HG02870 (cell line): ENCODE measurements at regions not wholly inside any gene's neighbourhood (a gene's known extent, or its start where the extent isn't known, plus 50 kb on each side); places are given as distances from the start of the nearest gene placed in this dataset.
"Not testable (repeated sequence)": the region's sequence is repeated elsewhere in the genome, so short reads cannot be mapped to it uniquely, and the experiment has no call there.

Experiments
- ATAC-seq: cut with Tn5 transposase; IDR thresholded peaks from one replicate; pipeline ENCODE4 v1.9.1; 2021; ENCODE audit warnings: mild to moderate bottlenecking, moderate library complexity; ENCODE audit not compliant: unreplicated experiment

DNA sequence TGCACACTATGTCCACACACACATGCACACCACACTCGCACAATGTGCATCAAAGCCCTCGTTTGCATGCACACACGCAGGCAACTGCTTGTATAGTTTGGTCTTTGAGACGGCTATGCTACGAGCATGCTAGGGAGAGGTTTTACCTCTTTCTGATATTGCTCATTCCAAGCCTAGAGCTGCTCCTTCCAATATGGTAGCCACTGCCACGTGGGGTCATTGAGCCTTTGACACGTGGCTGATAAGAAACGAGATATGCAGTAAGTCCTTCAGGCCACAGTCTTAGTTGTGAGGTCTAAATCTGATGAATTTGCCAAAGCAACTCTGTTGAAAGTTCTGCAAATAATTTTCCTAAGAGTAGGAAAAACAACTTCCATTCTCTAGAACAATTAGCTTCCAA is 204.4 kb downstream of the KLF6 start:
- no peak for ATAC-seq

DNA sequence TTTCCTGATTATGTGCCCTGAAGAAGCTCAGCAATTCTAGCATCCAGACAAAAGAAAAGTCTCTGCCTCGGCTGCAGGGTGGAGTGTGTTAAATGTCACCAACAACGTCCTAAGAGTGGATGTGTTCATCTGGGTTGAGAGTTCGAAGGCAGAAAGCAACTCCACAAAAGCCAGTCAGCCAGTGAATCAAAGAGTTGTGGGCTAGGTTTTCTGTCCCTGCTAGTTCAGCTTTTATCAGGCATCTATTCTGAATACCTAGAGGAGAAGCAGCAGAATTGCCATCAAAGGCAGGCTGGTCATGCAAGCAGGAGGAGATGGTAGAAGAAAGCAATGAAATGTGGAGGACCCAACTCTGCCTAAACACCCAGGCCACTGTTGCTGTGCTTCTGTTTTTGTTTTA is 205.2 kb downstream of the KLF6 start:
- no peak for ATAC-seq

GRCh38 chr10:3578682-3579081 is 206.3 kb downstream of the KLF6 start:
- no peak for ATAC-seq

GRCh38 chr10:3578159-3578558 is 206.8 kb downstream of the KLF6 start:
- ATAC-seq = no peak

DNA sequence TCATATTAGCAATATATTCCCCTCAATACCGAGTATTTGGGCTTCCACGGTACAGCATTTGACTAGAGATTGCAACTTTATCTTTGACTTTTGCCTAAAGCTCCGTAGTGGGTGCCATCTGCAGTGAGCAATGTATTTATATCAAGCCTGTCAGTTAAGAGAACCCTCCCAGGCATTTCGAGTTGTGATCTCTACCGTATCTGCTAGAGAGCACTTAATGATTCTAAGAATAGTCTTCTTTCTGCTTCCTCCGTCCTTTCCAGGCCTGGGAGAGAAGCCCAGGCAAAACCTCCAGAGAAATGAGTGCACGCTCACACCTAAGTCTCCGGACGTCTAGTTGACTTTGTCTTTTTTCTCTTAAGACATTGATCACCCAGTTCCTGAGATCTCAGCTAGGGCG is 210.6 kb downstream of the KLF6 start:
- no peak for ATAC-seq

DNA sequence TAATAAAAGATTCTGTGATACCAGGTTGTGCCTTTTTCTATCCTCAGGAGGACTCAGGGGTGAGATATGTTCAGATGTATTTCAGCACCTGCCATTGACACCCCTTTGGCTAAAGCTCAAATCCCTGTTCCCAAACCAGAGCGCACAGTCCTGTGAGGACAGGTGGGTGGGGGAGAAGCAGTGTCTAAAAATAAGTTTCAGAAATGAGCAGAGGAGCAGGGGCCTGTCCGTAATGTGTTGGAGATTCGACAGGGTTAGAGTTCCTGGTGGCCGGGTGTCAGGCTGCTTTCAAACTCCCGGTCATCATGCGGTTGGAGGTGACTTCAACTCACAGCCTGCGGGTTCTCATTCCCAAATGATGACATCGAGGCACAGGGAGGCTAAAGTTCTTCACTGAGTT is 211.5 kb downstream of the KLF6 start:
- no peak for ATAC-seq

DNA sequence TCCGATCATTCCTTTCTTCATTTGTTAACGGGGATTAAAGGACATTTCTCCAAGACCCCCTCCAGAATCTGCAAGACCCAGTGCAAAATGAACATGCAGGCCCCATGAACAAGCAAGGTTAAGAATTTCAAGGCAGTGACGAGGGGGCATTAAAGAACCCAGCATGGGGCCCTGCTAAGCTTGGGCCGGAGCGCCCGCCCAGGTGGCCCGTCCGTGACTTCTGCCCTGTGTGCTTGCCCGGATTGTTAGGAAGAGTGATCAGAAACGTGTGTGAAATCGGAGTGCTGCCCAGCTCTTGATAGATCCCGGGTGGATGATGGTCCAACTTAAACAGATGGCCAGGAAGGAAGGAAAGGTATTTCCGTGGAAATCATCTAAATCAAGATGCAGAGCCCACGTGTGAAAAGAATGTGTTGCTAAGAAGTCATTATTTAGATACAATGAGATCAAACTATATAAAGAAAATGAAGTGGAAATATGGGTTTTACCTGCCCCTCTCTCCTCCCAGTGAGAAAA is 213.6 kb downstream of the KLF6 start:
- ATAC-seq = no peak

DNA sequence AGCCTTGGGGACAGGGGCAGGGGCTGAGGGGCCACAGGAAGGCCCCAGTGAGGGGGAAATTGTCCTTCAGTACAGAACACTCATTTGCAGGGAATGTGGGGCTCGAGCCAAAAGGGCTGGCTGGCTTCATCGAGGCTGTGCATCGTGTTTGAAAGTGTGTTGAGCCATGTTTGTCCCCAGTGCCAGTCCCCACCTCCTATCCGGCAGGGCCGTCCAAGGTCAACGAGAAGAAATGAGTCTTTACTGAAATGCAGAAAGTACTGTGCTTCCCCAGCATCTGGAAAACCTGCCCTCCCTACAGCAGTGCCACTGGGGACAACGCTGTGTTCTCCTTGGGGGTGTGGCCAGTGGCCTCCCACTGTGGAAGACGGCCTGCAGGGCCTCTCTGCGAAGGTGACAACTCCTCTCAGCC is 214.1 kb downstream of the KLF6 start:
- ATAC-seq = no peak

DNA sequence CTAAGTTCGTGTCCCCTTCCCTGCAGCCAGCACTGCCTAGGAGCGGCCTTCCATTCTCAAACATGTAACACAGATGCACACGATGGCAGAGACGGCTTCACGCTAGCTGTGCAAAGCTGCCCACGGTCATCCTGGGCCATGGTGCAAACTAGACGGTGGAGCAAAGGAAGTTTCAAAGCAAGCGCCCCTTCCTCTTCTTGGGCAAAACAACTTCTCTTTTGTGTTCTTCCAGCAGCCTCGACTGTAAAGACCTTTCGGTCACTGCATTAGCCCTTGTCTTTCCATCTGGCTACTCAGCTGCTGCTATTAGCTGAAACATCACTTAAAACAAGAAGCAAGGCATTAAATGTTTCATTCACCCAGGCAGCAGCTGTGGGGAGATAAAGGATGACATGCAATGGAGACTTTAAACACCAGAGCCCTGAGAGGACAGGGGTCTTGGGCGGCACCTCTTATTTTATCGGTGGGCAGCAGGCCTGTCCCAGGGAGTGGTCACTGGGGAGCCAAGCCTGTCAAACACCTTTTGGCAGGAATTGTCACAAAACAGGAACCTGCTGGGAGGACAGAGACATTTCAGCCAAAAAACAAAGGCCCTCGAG is 214.8 kb downstream of the KLF6 start:
- ATAC-seq = no peak

DNA sequence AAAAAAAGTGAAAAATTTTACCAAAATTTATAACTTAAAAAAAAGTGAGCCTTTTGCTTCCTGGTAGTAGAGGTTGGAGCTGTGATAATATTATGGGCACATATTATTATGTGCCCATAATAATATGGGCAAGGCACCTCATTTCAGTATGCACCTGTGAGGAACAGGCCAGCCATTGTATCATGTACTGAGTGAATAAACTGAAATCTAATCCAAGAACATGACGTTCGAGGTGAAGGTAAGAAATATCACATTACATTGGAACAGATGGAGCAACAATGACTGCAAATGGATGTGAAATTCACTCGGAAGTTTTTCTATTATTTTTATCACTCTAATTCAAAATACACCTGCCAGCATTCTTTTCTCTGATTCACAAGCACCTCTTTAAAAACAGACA is 216.0 kb downstream of the KLF6 start:
- ATAC-seq = no peak

DNA sequence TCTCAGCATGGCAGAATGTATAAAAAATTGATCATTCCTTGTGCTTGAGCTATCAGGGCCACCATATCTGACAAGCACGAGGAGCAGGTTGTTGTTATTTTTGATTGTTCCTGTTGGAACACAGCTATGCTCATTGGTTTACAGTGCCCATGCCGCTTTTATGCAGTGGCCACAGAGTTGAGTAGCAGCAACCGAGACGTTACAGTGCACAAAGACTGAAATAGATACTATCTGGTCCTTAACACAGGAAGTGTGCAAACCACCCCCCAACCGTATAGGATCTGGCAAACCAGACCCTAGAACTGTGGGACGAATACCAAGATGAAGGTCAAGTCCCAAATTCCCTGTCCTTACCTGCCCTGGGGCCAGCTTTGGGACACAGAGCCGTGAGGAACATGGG is 216.6 kb downstream of the KLF6 start:
- no peak for ATAC-seq

- ATAC-seq = no peak
These were observed 217.6 kb downstream of the KLF6 start for GRCh38 chr10:3567291-3567963.

DNA sequence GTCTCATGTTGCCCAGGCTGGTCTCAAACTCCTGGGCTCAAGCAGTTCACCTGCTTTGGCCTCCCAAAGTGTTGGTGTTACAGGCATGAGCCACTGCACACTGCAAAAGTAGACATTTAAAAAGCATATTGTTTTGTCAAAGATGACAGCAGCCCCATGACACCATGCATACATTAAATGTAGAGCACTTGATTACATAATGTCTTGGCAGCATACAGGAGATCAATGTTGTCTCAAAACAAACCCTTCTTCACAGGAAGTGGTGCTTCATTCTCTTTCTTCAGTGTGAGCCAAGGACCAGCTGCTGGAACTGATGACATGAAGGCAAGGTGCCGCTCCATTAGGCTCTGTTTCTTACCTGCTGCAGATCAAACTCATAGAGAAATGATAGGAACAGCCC is 218.4 kb downstream of the KLF6 start:
- no peak for ATAC-seq

DNA sequence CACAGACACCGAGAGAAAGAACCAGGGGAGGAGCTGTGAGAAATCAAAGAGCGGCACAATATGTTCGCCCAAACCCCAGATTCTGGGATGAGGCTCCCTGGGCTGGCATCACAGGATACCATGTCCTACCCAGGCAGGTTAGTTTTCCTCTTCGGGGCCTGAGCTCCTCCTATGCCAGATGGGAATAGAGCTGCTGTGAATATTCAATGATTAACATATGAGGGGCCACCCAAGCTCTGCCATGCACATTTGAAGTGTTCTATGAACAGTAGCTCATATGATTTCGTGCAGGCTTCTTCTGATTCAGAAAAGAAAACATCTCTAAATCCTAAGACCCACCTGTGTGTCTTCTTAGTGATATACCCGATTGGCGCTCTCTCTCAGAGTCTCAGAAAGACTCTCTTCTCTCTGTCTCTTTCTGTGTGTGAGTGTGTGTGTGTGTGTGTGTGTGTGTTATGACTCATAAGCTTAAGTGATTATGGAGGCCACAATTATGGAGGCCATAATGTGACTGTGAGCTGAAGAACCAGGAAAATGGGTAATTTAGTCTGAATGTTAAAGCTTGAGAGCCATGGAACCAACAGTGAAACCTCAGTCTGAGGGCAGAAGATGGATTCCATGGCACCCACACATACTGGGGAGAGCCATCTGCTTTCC is 220.5 kb downstream of the KLF6 start:
- no peak for ATAC-seq

- no peak for ATAC-seq
These were observed 221.7 kb downstream of the KLF6 start for GRCh38 chr10:3563298-3563697.

DNA sequence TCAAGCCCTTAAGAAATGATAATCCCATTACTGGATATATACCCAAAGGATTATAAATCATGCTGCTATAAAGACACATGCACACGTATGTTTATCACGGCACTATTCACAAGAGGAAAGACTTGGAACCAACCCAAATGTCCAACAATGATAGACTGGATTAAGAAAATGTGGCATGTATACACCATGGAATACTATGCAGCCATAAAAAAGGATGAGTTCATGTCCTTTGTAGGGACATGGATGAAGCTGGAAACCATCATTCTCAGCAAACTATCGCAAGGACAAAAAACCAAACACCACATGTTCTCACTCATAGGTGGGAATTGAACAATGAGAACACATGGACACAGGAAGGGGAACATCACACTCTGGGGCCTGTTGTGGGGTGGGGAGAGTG is 224.4 kb downstream of the KLF6 start:
- not testable (repeated sequence) for ATAC-seq

- no peak for ATAC-seq
These were observed 225.5 kb downstream of the KLF6 start for GRCh38 chr10:3559527-3559926.

DNA sequence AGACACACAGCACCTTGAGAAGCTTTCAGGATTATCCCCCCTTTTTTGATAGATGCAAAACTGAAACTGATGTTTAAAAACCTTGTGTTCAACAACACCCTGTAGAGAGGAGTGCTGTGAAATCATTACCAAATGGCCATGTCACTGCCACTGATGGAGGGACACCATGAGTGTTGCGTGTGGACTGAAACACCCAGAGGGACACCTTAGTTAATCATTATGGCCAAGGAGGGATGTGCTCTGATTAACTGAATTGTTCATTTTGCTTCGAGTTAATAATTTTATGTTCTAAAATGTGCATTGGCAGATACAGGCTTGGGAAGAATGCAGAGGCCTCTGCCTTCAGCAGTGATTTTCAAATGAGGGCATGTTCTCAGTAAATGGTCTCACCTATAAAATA is 226.0 kb downstream of the KLF6 start:
- no peak for ATAC-seq

- ATAC-seq = not testable (repeated sequence)
These were observed 228.6 kb downstream of the KLF6 start for GRCh38 chr10:3556191-3557017.

GRCh38 chr10:3554121-3554522 is 230.9 kb downstream of the KLF6 start:
- no peak for ATAC-seq

- ATAC-seq = no peak
These were observed 232.7 kb downstream of the KLF6 start for GRCh38 chr10:3552281-3552680.
